Mesenchymal stem cell (in vitro differentiated cells and primary cell): ENCODE measurements at regions not wholly inside any gene's neighbourhood (a gene's known extent, or its start where the extent isn't known, plus 50 kb on each side); places are given as distances from the start of the nearest gene placed in this dataset.

Source experiments
- DNase-seq: peaks from one replicate; pipeline ENCODE4 v3.0.0-alpha.2; 2013
- H2AFZ ChIP-seq: one replicate; pipeline ENCODE4 v1.6.1; 2013; ENCODE audit warnings: low read depth, mild to moderate bottlenecking, control low read depth, inconsistent platforms, low read length, moderate library complexity
- H2AK5ac ChIP-seq: 2 replicates; pipeline ENCODE4 v1.6.1; 2013; ENCODE audit warnings: low read length, moderate library complexity, mild to moderate bottlenecking, inconsistent platforms; ENCODE audit not compliant: severe bottlenecking
- H2BK120ac ChIP-seq: one replicate; pipeline ENCODE4 v1.6.1; 2013; ENCODE audit warnings: low read depth, mild to moderate bottlenecking, inconsistent platforms, low read length, moderate library complexity
- H2BK12ac ChIP-seq, 2 experiments: one replicate each; pipeline ENCODE4 v1.6.1; 2013; ENCODE audit warnings: inconsistent platforms in 2 of 2, low read length in 2 of 2, mild to moderate bottlenecking in 2 of 2, moderate library complexity in 2 of 2, control low read depth in 1 of 2
- H2BK15ac ChIP-seq: one replicate; pipeline ENCODE4 v1.6.1; 2013; ENCODE audit warnings: mild to moderate bottlenecking, low read depth, inconsistent platforms; ENCODE audit not compliant: poor library complexity, severe bottlenecking
- H2BK5ac ChIP-seq: 2 replicates; pipeline ENCODE4 v1.6.1; 2013; ENCODE audit warnings: low read depth, mild to moderate bottlenecking, low read length, control low read depth, inconsistent platforms; ENCODE audit not compliant: poor library complexity, severe bottlenecking
- H3K14ac ChIP-seq, 2 experiments: one replicate each; pipeline ENCODE4 v1.6.1; 2013; ENCODE audit warnings: inconsistent platforms in 2 of 2, low read length in 2 of 2, control low read depth in 1 of 2, mild to moderate bottlenecking in 1 of 2, moderate library complexity in 1 of 2
- H3K18ac ChIP-seq, 2 experiments: one replicate each; pipeline ENCODE4 v1.6.1; 2013; ENCODE audit warnings: inconsistent platforms in 2 of 2, low read length in 2 of 2, control low read depth in 1 of 2, low read depth in 1 of 2, mild to moderate bottlenecking in 1 of 2
- H3K23ac ChIP-seq, 2 experiments: one replicate each; pipeline ENCODE4 v1.6.1; 2013; ENCODE audit warnings: inconsistent platforms in 2 of 2, low read length in 2 of 2, mild to moderate bottlenecking in 2 of 2, moderate library complexity in 2 of 2, control low read depth in 1 of 2
- H3K27ac ChIP-seq: 2 replicates; pipeline ENCODE4 v1.5.1; 2013; ENCODE audit warnings: mild to moderate bottlenecking, moderate library complexity, low read length, control low read depth, inconsistent platforms; ENCODE audit not compliant: poor library complexity, severe bottlenecking
- H3K27me3 ChIP-seq, 2 experiments: 2 replicates each; pipeline versions ENCODE4 v1.6.1 to v1.7.0; 2013; ENCODE audit warnings: low read length in 2 of 2, mild to moderate bottlenecking in 2 of 2, moderate library complexity in 2 of 2, control low read depth in 1 of 2, inconsistent platforms in 1 of 2; ENCODE audit not compliant: control insufficient read depth in 1 of 2, insufficient read depth in 1 of 2
- H3K36me3 ChIP-seq, 2 experiments: 2 replicates each; pipeline versions ENCODE4 v1.6.1 to v1.7.0; 2013; ENCODE audit warnings: low read length in 2 of 2, control low read depth in 1 of 2, inconsistent platforms in 1 of 2, low read depth in 1 of 2, mild to moderate bottlenecking in 1 of 2; ENCODE audit not compliant: insufficient read depth in 2 of 2, control insufficient read depth in 1 of 2
- H3K4ac ChIP-seq, 2 experiments: one replicate each; pipeline ENCODE4 v1.6.1; 2013; ENCODE audit warnings: inconsistent platforms in 2 of 2, low read length in 2 of 2, mild to moderate bottlenecking in 2 of 2, moderate library complexity in 2 of 2, control low read depth in 1 of 2, low read depth in 1 of 2
- H3K4me1 ChIP-seq: 2 replicates; pipeline ENCODE4 v1.6.1; 2013; ENCODE audit warnings: low read depth, low read length, control low read depth; ENCODE audit not compliant: control insufficient read depth, insufficient read depth
- H3K4me2 ChIP-seq: 2 replicates; pipeline ENCODE4 v1.6.1; 2013; ENCODE audit warnings: low read length, mild to moderate bottlenecking, inconsistent platforms; ENCODE audit not compliant: poor library complexity, severe bottlenecking
- H3K4me3 ChIP-seq, 2 experiments: 2 replicates each; pipeline versions ENCODE4 v1.5.1 to v1.7.0; 2013; ENCODE audit warnings: low read length in 2 of 2, mild to moderate bottlenecking in 2 of 2, control low read depth in 1 of 2, low read depth in 1 of 2; ENCODE audit not compliant: insufficient read depth in 1 of 2
- H3K79me1 ChIP-seq: replicated peaks from 2 replicates; pipeline ENCODE4 v1.6.1; 2013; ENCODE audit warnings: mild to moderate bottlenecking, control low read depth, low read length, inconsistent platforms; ENCODE audit not compliant: poor library complexity, severe bottlenecking
- H3K9ac ChIP-seq: 2 replicates; pipeline ENCODE4 v1.7.0; 2013; ENCODE audit warnings: mild to moderate bottlenecking, low read length, moderate library complexity
- H3K9me3 ChIP-seq: 2 replicates; pipeline ENCODE4 v1.7.0; 2013; ENCODE audit warnings: mild to moderate bottlenecking, low read length; ENCODE audit not compliant: control insufficient read depth
- H4K8ac ChIP-seq: one replicate; pipeline ENCODE4 v1.6.1; 2013; ENCODE audit warnings: inconsistent platforms, mild to moderate bottlenecking, low read length, moderate library complexity
- H4K91ac ChIP-seq: one replicate; pipeline ENCODE4 v1.6.1; 2013; ENCODE audit warnings: mild to moderate bottlenecking, low read length, inconsistent platforms
- WGBS: methylation state at CpG from one replicate; pipeline ENCODE4 v1.1.7; 2013; ENCODE audit warnings: mixed read lengths; 5-methylcytosine and 5-hydroxymethylcytosine counted together

DNA sequence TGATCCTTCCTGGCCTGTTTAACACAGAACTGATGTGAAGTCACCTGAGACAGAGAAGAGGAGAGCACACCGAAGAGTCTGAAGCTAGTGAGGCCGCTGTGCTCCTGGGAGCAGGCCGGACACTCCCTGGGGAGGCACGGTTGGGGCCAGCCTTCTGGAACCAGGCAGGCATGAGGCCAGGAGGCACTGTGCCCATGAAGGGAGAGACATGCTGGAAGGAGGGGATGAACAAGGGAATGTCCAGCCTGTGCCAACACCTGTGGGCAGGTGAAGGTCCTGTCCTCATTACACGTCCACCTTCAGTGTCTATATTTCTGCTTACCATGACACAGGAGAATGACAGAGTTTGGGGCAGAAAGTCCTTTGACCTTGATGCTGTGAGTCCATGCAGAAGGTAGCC lies 183.8 kb upstream of the S1PR3 start:
- H3K27me3 ChIP-seq, result no peaks in the 10 kb centered on the region
- H2AK5ac ChIP-seq, result no peak overlapping the region
- 98% methylated on average over 5 of the region's 5 CpGs for WGBS
- no peak overlapping the region for H3K9ac ChIP-seq
- no peak overlapping the region for H4K8ac ChIP-seq
- no peak overlapping the region for H3K4ac ChIP-seq
- H3K23ac ChIP-seq, result no peak overlapping the region
- H3K79me1 ChIP-seq, result no peaks in the 10 kb centered on the region
- no peaks in the 10 kb centered on the region for H3K36me3 ChIP-seq
- no peak overlapping the region for H3K4me2 ChIP-seq
- H2BK120ac ChIP-seq, result no peak overlapping the region
- no peak for DNase-seq
- H4K91ac ChIP-seq, result peak overlapping the region; percentile 71
- H2AFZ ChIP-seq, result no peak overlapping the region
- no peaks in the 10 kb centered on the region for H3K9me3 ChIP-seq
- no peak overlapping the region for H3K27ac ChIP-seq
- H3K4me1 ChIP-seq, result peaks cover 5% of the 10 kb centered on the region
- no peak overlapping the region for H3K14ac ChIP-seq
- no peak overlapping the region for H3K18ac ChIP-seq
- H2BK5ac ChIP-seq, result no peak overlapping the region
- H3K4me3 ChIP-seq, result no peak overlapping the region
- H2BK15ac ChIP-seq, result no peak overlapping the region
- H2BK12ac ChIP-seq, result peak overlapping the region; percentile 0 to 70

DNA sequence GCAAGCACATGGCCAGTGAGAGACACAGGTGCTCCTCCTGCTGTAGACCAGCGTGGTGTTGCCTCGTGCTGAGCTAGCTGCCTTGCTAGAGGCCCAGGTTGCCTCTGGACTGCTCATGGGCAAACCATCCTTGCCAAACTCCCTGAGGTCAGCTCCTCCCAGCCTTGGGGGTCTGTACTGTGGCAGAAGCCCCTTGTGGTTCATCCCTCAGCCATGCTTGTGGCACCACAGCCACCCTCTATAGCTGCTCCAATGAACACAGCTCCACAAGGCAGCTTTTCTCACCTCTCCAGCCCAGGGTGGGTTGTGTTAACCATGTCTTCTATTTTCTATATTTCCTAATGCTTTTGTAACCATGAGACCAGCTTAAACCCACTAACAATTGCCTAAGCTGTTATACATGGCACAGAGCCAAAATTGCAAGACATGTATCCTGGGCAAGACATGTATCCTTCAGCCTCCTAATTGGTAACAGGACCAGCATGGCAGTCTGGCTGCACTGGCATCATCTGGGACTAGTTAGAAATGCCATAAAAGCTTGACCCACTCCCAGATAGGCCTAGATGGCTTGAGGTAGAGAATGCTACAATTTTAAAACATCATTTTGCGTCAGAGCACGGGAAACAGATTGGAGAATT lies 183.1 kb upstream of the S1PR3 start:
- Histone ChIP-seq H4K91ac (peak overlapping the region; percentile 59), H4K8ac (no peak overlapping the region), H2AK5ac (no peak overlapping the region), H3K27ac (no peak overlapping the region), H2BK12ac (peak overlapping the region in 1 of 2 experiments; percentile 11), H3K9me3 (no peaks in the 10 kb centered on the region), H2BK15ac (no peak overlapping the region), H3K4ac (peak overlapping the region; percentile 2 to 19), H3K4me1 (peaks cover 5% of the 10 kb centered on the region), H3K23ac (no peak overlapping the region), H2BK120ac (no peak overlapping the region), H2AFZ (no peak overlapping the region), H3K4me3 (no peak overlapping the region), H3K18ac (peak overlapping the region in 1 of 2 experiments; percentile 65), H3K36me3 (no peaks in the 10 kb centered on the region), H3K27me3 (no peaks in the 10 kb centered on the region), H2BK5ac (no peak overlapping the region), H3K79me1 (no peaks in the 10 kb centered on the region), H3K4me2 (no peak overlapping the region), H3K9ac (no peak overlapping the region), H3K14ac (no peak overlapping the region)
- 93% methylated on average over 4 of the region's 4 CpGs for WGBS
- DNase-seq, result no peak

DNA sequence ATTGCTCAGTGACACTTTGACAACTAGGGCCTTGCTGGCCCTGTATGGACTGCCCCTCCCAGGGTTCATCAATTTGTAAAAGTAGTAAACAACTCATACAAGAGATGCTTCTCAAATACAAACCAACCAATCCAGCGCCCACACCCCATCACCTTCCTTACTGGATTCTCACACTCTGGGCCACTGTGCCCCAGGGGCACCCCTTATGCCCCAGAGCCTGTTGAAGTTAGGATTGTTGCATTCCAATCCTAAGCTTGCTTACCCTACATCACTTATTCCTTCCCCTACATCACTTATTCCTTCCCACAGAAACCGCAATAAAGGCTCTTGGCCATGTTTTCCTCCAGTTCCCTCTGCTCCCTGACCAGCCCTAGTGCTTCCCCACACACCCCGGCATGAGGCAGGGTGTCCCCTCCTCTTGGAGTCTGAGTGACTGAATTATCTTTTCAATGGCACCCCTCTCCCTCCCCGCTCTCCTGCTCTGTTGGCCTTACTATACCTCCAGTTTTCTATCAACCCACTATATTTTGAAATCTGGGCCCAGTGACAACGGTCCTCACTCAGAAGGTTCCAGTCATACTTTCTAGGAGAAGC lies 182.4 kb upstream of the S1PR3 start:
- Histone ChIP-seq H2BK15ac (peak overlapping the region; percentile 34), H3K27ac (no peak overlapping the region), H3K4ac (no peak overlapping the region), H3K4me1 (peaks cover 7% of the 10 kb centered on the region), H3K36me3 (no peaks in the 10 kb centered on the region), H2BK5ac (no peak overlapping the region), H3K14ac (no peak overlapping the region), H2AFZ (no peak overlapping the region), H2AK5ac (no peak overlapping the region), H3K4me2 (no peak overlapping the region), H4K8ac (peak overlapping the region; percentile 5), H3K9me3 (no peaks in the 10 kb centered on the region), H3K4me3 (no peak overlapping the region), H3K18ac (no peak overlapping the region), H3K9ac (no peak overlapping the region), H3K23ac (no peak overlapping the region), H2BK12ac (peak overlapping the region in 1 of 2 experiments; percentile 60), H3K79me1 (no peaks in the 10 kb centered on the region), H3K27me3 (no peaks in the 10 kb centered on the region), H4K91ac (no peak overlapping the region), H2BK120ac (no peak overlapping the region)
- DNase-seq, result no peak
- WGBS, result 96% methylated on average over 4 of the region's 5 CpGs

DNA sequence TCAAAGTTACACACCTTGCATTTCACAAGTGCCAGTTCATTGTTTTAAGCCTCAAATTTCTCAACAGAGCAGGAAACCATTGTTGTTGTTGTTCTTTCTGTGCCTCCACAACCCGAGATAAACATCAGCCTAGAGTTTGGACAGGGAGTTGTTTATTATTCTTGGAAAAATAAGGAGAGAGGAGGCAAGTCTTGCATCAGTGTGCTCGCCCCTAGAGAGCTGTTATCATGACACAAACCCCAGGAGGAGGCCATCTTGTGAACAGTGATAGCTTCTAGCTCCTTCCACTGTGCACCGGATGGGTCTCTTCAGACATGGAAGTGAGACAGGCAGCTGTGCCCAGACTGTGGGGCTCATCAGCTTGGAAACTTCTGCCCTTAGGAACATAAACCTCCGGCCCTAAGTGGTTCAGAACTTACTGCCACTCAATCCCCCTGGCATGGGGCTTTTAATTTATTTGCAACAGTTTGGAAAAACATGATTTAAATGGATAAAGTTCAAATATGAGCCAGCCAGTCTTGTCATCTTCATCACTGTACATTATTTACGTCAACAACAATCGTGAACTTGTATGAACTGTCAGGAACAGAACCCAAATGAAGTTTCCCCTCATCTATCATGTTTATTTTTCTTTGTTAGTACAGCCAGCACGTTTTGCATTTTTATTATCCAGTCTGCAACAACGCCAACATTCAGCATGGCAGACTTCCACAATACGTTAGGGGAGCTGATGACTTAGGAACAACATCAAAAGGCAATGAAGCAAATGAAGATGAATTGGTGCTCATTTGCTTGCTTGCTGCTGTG lies 181.7 kb upstream of the S1PR3 start:
- peaks cover 7% of the 10 kb centered on the region for H3K4me1 ChIP-seq
- no peak overlapping the region for H4K91ac ChIP-seq
- peak; percentile 29 for DNase-seq
- H3K27me3 ChIP-seq, result no peaks in the 10 kb centered on the region
- peak overlapping the region; percentile 68 for H4K8ac ChIP-seq
- H3K9ac ChIP-seq, result no peak overlapping the region
- no peak overlapping the region for H3K4ac ChIP-seq
- H2BK15ac ChIP-seq, result peak overlapping the region; percentile 53
- no peaks in the 10 kb centered on the region for H3K9me3 ChIP-seq
- no peak overlapping the region for H2AK5ac ChIP-seq
- WGBS, result 46% methylated on average over 8 of the region's 9 CpGs
- peak overlapping the region; percentile 59 to 70 for H2BK12ac ChIP-seq
- H3K18ac ChIP-seq, result peak overlapping the region; percentile 42 to 58
- H2BK120ac ChIP-seq, result no peak overlapping the region
- H3K4me2 ChIP-seq, result no peak overlapping the region
- no peak overlapping the region for H3K23ac ChIP-seq
- no peak overlapping the region for H3K14ac ChIP-seq
- H2AFZ ChIP-seq, result no peak overlapping the region
- no peak overlapping the region for H2BK5ac ChIP-seq
- H3K36me3 ChIP-seq, result no peaks in the 10 kb centered on the region
- no peak overlapping the region for H3K27ac ChIP-seq
- no peak overlapping the region for H3K4me3 ChIP-seq
- no peaks in the 10 kb centered on the region for H3K79me1 ChIP-seq
